ENCODE measurements at regions not wholly inside any gene's neighbourhood (a gene's known extent, or its start where the extent isn't known, plus 50 kb on each side); places are given as distances from the start of the nearest gene placed in this dataset.

DNA sequence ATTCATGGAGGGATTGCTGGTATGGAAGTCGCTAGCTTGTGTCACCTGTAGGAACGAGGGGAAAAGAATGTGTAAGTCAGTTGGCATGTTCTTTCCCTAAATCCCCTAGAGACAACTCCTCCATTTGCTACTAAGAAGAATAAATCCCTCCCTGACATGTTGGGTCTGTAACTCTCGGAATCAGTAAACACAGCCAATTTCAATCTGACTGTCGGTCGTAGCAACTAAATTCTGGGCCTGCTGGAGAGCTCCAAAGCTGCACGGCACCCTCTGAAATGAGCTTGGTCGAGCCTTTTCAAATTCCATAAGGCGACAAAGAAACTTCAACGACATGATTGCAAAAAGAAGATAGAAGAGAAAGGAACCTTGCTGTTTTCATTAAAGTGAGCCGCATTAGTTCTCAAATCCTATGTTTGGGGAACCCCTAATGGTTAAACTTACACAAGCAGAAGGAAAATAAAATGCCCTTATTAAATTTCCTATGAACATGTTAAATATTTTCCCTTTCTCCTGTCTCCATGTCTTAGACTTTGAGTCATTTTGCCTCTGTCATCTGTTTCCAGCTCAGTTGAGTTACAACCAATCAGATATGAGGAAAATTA, 735.8 kb upstream of the WWC1 start:
- TF ChIP-seq, protein P1, sequence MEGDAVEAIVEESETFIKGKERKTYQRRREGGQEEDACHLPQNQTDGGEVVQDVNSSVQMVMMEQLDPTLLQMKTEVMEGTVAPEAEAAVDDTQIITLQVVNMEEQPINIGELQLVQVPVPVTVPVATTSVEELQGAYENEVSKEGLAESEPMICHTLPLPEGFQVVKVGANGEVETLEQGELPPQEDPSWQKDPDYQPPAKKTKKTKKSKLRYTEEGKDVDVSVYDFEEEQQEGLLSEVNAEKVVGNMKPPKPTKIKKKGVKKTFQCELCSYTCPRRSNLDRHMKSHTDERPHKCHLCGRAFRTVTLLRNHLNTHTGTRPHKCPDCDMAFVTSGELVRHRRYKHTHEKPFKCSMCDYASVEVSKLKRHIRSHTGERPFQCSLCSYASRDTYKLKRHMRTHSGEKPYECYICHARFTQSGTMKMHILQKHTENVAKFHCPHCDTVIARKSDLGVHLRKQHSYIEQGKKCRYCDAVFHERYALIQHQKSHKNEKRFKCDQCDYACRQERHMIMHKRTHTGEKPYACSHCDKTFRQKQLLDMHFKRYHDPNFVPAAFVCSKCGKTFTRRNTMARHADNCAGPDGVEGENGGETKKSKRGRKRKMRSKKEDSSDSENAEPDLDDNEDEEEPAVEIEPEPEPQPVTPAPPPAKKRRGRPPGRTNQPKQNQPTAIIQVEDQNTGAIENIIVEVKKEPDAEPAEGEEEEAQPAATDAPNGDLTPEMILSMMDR (IDR thresholded peaks at IDR 0.05) = no peak
- TF ChIP-seq POLR2A (IDR thresholded peaks at IDR 0.05) = no peak
